ENCODE measurements at regions not wholly inside any gene's neighbourhood (a gene's known extent, or its start where the extent isn't known, plus 50 kb on each side); places are given as distances from the start of the nearest gene placed in this dataset.

GRCh38 chr6:102848210-102848609 lies 1454.7 kb downstream of the GRIK2 start:
- Mint-ChIP-seq H3K27ac (no peak overlapping the region), H3K36me3 (no peaks in the 10 kb centered on the region), H3K27me3 (no peaks in the 10 kb centered on the region), H3K9me3 (no peaks in the 10 kb centered on the region), H3K4me3 (no peak overlapping the region), H3K4me1 (ENCODE audit: unreplicated experiment) (peaks cover 4% of the 10 kb centered on the region)
- TF ChIP-seq CTCF (conservative IDR thresholded peaks at IDR 0.05): no peak
- no peak for DNase-seq (ENCODE audit: extremely low spot score, unreplicated experiment)

- no peaks in the 10 kb centered on the region for H3K9me3 Mint-ChIP-seq
- no peak overlapping the region for H3K27ac Mint-ChIP-seq
- TF ChIP-seq CTCF (conservative IDR thresholded peaks at IDR 0.05): no peak
- no peaks in the 10 kb centered on the region for H3K27me3 Mint-ChIP-seq
- no peaks in the 10 kb centered on the region for H3K36me3 Mint-ChIP-seq
- DNase-seq (ENCODE audit: extremely low spot score, unreplicated experiment): no peak
- H3K4me3 Mint-ChIP-seq: no peak overlapping the region
- no peaks in the 10 kb centered on the region for H3K4me1 Mint-ChIP-seq (ENCODE audit: unreplicated experiment)
These were observed 1447.6 kb downstream of the GRIK2 start for GRCh38 chr6:102841060-102841459.

- H3K4me3 Mint-ChIP-seq: no peak overlapping the region
- H3K27ac Mint-ChIP-seq: no peak overlapping the region
These were observed 1438.5 kb downstream of the GRIK2 start for GRCh38 chr6:102832021-102832420.

GRCh38 chr6:102820098-102820497 lies 1426.6 kb downstream of the GRIK2 start:
- DNase-seq (ENCODE audit: extremely low spot score, unreplicated experiment): no peak
- TF ChIP-seq CTCF (conservative IDR thresholded peaks at IDR 0.05): no peak
- Mint-ChIP-seq H3K27me3 (no peaks in the 10 kb centered on the region), H3K4me3 (no peak overlapping the region), H3K27ac (no peak overlapping the region), H3K36me3 (no peaks in the 10 kb centered on the region), H3K9me3 (peaks cover 5% of the 10 kb centered on the region), H3K4me1 (ENCODE audit: unreplicated experiment) (no peaks in the 10 kb centered on the region)

More at GRCh38 chr6:102832021-102832420, 1438.5 kb downstream of the GRIK2 start:
- Mint-ChIP-seq H3K27me3 (no peaks in the 10 kb centered on the region), H3K36me3 (no peaks in the 10 kb centered on the region), H3K4me1 (ENCODE audit: unreplicated experiment) (no peaks in the 10 kb centered on the region), H3K9me3 (no peaks in the 10 kb centered on the region)
- DNase-seq (ENCODE audit: extremely low spot score, unreplicated experiment): no peak
- TF ChIP-seq CTCF (conservative IDR thresholded peaks at IDR 0.05): no peak

GRCh38 chr6:102815207-102815606 lies 1421.7 kb downstream of the GRIK2 start:
- H3K27ac Mint-ChIP-seq: no peak overlapping the region
- no peak for TF ChIP-seq CTCF (conservative IDR thresholded peaks at IDR 0.05)
- DNase-seq (ENCODE audit: extremely low spot score, unreplicated experiment): no peak
- no peak overlapping the region for H3K4me3 Mint-ChIP-seq
- H3K27me3 Mint-ChIP-seq: no peaks in the 10 kb centered on the region
- H3K36me3 Mint-ChIP-seq: no peaks in the 10 kb centered on the region
- H3K9me3 Mint-ChIP-seq: peaks cover 5% of the 10 kb centered on the region
- H3K4me1 Mint-ChIP-seq (ENCODE audit: unreplicated experiment): no peaks in the 10 kb centered on the region

Measured in type B pancreatic cell (in vitro differentiated cells).